HG02973 (cell line): ENCODE measurements at regions not wholly inside any gene's neighbourhood (a gene's known extent, or its start where the extent isn't known, plus 50 kb on each side); places are given as distances from the start of the nearest gene placed in this dataset.

Experiments
- ATAC-seq: cut with Tn5 transposase; IDR thresholded peaks from one replicate; pipeline ENCODE4 v1.9.1; 2021; ENCODE audit warnings: moderate library complexity; ENCODE audit not compliant: unreplicated experiment

DNA sequence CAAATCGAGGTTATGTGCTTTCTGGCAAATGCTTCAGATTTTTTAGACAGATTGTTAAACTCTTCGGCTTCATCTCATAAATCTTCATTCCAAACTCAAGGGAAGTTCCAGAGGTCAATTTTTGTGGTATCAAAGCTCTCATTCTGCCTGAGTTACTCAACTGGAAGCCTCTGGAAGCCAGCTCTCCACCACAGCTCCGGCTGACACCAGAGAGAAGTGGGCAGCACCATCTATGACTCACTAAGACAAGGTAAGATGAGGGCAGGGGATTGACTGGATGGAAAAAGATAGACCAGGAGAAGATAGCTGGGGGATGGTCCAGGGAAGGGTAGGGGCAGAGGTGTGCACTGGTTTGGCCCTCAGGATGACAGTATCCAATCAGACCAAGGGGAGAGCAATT is 137.3 kb upstream of the HNRNPA3 start:
- ATAC-seq = no peak

DNA sequence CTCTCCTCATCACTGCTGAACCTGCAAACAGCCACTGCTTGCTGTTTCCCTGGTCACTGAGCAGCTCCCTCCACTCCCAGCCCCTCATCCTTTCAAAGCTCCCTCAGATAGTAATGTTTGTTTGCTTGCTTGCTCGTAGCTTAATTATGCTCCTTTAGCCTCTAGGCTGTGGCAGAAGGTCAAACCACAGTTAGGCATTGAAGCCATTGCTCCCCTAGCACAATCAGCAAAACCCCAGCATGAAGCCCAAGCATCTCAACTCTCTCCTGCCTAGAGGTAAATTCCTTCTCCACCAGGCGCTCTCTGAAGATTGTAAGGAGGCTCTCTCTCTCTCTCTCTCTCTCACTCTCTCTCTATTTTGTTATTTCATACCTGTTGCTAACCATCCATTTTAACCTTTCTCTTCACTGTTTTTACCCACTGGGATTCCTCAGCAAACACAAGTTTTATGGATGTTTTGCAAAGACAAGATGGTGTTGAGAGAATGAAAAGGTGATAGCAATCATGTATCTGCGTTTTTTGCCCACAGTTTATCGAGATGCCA is 135.9 kb upstream of the HNRNPA3 start:
- ATAC-seq = no peak

DNA sequence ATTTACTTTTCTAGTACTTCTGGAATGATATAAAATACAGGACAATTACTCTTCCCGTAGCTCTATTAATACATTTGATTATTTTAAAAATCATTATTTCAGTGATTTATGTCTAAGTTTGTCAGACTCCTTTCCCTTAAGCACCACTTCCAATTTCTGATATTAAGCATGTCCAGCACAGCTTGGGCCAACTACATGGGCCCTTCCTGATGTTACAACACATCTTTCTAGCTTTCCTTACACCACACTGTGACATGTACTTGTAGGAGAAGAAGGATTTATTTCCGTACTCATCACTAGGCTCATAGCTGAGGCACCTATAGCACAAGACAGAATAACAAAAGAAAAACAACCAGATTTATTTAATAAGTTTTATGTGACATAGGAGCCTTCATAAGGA is 134.8 kb upstream of the HNRNPA3 start:
- ATAC-seq = no peak

DNA sequence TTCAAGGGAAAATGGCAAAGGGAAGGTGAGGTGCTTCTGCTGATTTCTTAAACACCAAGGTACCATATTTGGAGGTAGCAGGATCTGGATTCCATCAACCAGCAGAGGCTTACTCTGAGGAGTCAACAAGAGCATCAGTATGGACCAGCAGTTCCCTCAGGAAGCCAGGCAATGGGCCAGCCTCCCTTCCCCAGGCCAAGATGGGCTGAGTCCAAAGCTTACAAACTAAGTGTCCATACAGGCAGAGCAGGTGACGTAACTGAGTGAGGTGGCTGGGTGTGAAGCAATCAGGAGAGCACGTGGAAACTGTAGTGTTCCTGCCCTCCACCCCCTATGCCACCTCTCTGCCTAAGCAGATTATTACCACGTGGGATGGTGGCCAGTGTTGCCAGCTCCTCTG is 134.2 kb upstream of the HNRNPA3 start:
- no peak for ATAC-seq

DNA sequence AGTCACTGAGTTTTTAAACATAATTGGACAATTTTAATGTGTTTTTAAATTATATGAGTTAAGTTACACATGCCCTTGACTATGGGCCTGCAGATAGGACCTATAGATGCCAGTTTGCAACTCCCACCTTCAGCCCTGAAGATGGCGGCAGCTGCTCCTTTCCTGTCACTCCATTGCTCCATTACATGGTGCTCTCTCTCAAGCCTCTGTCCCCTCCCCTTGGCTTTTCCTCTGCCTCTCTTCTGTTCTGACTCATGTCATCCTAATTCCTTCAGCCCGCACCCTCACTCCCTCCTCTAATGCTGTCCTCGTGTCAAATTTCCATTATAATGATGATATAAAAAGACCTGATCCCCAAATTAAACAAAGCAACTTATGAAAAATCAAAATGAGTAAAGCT is 133.7 kb upstream of the HNRNPA3 start:
- no peak for ATAC-seq

DNA sequence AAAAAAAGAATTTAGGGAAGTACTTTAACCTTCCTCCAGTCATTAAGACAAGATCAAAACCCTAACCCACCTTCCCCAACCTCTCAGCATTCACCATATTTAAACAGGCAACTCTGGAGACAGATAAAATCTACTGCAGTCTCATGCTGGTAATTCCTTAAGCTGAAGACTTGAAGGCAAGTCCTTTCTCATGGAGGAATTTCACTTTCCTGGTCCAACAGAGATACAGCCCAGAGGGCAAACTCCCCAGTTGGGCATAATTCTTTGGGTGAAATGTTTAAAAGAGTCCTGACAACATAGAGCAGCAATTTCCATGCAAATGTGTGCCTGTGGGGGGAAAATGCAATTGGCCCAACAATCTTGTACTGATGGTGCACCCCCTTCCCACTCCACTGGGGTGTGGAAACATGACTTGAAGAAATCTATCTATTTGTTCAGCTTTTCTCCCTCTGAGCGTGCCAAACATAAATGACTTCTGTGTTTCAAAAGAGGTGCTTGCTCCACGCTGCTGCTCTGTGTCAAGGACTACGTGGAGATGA is 131.8 kb upstream of the HNRNPA3 start:
- ATAC-seq = no peak

DNA sequence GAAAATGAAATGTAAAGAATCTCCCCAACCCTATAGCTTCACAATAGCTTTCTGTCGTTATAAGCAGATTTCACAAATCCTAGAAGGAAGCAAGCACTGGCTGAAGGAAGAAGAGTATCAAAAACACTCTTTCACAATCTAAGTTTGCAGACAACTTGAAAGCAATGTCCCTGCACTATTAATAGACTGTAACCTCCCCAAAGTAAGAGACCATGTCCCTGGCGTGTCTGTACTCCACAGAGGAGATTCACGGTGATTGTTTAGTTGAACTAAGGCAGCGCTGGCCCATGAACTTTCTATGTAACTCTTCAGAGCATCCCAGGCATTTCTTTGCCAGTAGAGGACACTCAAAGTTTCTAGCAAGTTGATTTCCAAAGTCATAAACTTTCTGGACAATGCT is 128.0 kb upstream of the HNRNPA3 start:
- no peak for ATAC-seq

DNA sequence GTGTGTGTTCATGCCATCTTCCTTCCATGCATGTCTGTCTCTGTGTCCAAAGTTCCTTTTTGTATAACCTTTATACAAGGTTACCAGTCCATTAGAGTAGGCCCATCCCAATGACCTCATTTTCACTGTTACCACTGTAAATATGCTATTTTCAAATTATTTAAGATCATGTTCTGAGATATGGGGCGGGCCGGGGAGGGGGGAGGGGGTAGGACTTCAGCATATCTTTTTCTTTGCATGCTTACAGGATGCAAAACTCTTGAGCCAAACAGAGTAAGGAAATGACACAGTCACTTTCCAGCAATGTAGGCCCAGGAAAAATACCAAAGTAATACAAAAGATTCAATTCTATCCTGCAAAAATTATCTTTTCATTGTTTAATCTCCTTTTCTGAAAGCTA is 124.1 kb upstream of the HNRNPA3 start:
- ATAC-seq = no peak

DNA sequence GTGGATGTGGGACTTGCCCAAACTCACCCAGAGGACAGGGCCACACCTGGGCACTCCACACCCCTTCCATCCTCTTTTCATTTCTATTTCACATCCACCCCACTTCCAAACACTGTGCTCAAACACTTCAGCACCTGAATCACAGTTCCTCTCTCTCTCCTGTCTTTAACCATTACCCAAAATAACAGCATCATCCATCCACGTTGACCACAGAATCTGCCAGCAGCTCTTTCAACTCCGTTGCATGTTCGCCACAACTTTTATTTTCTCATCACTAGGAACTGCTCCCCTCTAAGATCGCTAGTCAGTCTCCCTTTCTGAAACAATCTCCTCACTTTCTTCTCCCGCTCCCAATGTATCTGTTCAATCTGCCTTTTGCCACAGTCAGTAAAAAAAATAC is 121.6 kb upstream of the HNRNPA3 start:
- no peak for ATAC-seq

DNA sequence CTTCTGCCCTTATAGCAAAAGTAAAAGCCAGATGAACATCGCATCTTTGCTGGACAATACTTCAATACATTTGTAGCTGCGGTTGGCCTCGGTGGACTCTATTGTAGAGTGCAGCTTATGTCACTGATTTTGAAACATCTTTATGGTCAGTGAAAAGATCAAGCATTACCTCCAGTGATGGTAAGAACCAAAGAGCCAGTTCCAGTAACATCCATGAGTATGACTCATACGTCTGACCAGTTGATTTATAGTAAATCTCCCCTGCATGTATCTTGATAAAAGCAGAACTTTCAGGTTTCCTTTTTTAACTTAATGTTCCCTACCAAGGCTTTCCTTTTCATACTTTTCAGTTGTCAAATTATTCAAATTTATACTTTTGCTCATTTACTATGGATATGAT is 119.2 kb upstream of the HNRNPA3 start:
- no peak for ATAC-seq

DNA sequence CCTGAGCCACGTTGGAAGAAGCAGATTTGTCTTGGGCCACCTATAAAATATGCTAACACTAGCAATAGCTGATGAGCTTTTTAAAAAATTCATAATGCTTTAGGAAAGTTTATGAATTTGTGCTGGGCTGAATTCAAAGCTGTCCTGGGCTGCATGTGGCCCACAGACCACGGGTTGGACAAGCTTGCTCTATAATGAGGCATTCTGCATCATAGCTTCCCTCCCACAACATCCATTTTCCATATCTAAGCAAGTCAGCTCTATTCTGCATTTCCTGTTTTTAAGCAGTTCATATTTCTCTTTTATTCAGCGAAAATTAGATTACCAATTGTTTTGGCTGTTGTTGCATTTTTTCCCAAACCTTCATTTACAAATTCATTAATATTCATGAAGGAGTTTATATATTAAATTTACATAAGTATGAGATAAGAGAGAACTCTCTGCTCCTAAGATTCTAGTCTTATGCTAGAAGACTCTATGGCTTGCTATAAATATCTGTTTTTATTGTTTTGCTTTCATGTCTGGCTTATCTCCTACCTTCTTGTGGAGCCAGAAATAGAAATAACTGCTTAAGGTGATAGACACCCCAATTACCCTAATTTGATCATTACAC is 114.5 kb upstream of the HNRNPA3 start:
- ATAC-seq = no peak

DNA sequence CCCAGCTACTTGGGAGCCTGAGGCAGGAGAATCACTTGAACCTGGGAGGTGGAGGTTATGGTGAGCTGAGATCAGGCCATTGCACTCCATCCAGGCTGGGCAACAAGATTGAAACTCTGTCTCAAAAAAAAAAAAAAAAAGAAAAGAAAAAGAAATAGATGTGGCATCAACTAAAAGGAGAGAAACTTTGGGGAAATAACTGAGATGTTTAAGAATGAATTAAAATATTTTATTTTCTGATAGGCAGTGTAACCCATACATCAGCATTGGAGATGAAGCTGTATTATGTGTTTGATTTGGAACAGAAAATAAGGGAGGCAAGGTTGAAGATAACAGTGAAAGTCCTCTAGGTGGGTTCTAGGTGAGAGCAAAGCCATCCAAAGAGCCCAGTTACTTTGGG is 110.7 kb upstream of the HNRNPA3 start:
- no peak for ATAC-seq

DNA sequence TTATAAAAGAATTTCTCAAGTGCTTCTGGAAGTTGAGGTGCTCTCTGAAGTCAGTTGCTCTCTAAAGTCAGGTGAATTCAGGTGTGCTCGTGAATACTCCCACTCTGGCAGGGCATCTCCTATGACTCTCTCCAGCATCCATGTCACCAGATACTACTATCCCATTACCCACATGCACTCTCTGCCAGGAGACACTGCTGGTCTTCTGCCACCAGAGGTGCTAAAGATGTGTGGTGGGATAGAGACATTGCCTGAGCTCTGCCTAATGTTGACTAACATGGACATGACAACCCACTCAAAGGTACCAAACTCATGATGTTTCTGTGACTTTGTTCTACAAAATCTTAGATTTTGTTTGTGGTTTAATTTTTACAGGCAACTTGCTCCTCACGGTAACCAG is 106.4 kb upstream of the HNRNPA3 start:
- no peak for ATAC-seq

DNA sequence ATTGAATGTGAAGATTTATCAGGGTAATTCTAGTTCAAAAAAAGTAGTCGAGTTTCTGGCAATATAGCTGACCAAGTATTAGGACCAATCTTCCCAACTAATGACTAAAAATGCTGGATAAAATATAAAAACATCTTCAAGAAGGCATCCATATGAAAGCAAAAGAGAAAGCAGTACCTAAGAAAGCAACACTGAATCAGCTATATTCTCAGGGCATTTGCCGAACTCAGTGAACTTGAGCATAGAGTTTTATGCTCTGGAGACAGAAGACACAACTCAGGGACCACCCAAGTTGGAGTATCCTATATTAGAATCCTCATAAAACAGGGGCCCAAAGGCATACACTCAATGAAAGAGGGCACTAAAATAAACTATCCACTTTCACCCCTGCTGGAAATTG is 103.7 kb upstream of the HNRNPA3 start:
- no peak for ATAC-seq

DNA sequence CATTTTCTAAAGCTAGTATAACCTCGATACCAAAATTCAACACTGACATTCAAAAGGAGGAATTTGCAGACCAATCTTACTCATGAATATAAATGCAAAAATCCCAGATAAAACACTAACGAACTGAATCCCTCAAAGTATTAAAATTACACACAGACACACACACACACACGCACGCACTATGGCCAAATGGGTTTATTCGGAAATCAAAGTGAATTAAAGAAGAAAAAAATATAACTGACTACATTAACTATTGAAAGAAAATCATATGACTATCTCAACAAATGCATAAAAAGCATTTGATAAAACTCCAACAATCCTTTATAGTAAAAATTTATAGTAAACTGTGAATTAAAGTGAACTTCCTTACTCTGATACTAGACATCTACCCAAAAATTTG is 97.9 kb upstream of the HNRNPA3 start:
- ATAC-seq = no peak

DNA sequence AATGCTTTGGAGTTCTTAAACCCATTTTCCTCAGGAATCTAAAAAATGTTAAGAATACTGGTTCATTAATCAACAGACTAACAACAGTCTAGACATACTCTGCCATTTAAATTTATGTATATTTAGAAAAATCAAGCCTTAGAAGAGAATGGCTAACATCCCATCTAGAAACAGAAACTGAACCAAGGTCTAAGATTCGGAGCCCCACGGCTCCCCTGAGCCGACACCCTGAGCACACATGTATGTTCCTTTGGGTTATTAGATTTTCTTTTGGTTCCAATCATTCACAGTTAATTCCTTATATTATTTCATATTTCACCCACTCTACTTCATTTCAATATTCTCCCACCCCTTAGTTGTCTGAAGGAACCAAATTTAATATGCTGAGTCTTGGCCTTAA is 94.8 kb upstream of the HNRNPA3 start:
- no peak for ATAC-seq

DNA sequence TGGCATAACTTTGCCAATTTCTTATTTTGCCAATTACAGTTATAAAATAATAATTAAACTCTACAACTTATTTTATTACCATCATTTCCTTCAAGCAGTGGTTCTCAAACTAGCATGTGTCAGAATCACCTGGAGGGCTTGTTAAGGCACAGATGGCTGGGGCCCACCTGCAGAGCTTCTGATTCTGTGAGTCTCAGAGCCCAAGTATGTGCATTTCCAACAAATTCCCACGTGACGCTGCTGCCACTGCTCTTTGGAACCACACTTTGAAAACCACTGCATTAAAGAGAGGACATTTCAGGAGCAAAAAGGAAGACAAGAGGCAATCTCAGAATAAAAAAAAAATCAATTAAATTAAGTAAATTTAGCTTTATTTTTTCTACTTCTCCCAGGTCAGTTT is 94.0 kb upstream of the HNRNPA3 start:
- no peak for ATAC-seq

DNA sequence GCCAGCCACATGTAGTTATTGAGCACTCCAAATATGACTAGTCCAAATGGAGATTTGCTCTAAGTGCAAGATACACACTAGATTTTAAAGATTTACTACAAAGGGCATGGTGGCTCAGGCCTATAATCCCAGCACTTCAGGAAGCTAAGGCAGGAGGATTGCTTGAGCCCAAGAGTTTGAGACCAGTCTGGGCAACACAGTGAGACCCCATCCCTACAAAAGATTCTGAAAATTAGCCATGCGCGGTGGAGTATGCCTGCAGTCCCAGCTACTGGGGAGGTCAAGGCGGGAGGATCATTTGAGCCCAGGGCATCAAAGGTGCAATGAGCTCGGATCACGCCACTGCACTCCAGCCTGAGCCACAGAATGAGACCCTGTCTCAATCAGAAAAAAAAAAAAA is 93.5 kb upstream of the HNRNPA3 start:
- ATAC-seq = no peak

DNA sequence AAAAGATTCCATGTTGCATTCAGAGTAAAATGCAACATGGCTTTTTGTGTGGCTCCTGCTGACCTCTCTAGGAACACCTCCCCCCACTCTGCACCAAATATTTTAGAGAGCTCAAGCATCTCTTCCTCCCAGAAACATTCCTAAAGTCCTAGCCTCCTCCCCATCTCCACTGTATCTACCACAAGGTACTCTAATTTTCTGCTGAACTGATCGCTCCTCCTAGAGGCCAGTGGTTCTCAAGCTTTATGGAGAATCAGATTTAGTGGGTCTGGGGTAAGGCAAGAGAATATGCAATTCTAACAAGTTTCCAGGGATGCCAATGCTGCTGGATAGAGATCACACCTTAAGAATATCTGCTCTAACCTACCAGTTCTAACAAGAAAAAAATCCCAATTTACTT is 89.5 kb upstream of the HNRNPA3 start:
- no peak for ATAC-seq

DNA sequence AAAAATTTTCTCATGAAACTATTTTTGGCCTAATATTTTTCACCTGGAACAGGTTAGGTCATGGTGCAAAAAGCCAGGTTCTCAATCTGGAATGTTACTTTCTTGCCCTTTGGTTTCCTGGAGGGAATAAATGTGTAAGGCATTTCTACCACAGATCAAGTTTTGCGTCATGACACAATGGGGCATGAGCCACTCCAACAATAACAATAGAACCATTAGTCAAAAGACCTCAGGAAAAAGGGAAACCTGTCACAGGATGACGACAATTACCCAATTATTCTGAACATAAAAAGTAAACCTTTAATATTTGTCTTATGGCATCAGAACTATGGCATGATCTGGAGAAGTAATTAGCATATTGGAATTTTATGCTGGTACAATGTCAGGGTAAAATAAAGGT is 88.2 kb upstream of the HNRNPA3 start:
- ATAC-seq = no peak

DNA sequence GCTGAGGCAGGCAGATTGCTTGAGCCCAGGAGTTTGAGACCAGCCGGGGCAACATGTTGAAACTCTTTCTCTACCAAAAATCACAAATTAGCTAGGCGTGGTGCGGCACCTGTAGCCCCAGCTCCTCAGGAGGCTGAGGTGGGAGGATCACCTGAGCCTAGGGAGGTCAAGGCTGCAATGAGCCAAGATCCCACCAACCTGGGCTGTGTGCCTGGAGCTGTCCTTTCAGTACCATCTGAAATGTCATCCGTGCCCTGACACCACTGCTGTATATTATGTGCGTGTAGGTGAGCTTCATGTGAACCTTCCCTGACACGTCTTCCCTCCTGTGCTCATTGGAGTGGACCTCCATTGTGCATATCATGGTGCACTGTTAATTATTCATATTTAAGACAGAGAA is 84.8 kb upstream of the HNRNPA3 start:
- no peak for ATAC-seq

DNA sequence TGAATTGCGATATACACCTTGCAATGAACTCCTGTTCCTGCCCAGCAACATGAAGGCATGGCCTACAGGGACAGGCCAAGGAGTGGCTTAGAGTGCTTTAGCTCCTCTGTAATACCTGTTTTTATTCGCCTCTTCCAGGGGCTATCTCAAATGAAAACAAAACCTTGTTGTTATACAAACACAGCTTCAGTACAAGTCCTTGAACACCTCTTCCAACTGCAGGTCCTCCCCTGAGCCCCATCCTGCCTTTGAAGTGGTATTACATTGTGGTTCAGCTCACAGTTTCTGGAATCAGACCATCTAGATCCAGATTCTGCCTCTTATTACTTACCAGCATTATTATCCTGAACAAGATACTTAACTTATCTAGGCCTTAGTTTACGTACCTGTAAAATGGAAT is 83.0 kb upstream of the HNRNPA3 start:
- no peak for ATAC-seq

DNA sequence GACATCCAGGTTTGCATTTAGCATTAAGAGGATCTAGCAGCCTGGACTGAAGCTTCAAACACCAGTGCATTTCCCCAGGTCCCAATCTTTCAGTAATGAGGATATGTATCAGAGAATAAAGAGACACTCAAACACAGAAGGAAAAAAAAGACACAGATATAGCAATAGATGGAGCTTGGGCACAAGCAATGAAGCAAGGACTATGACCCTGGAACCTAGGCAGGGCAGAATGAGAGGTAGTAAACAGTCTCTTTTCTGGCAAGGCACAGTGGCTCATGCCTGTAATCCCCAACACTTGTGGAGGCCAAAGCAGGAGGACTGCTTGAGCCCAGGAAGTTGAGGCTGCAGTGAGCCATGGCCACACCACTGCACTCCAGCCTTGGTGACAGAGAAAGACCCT is 80.7 kb upstream of the HNRNPA3 start:
- no peak for ATAC-seq
